COR-L47 (cell line): ENCODE measurements at regions not wholly inside any gene's neighbourhood (a gene's known extent, or its start where the extent isn't known, plus 50 kb on each side); places are given as distances from the start of the nearest gene placed in this dataset.

ENCODE experiments used
- DNase-seq: peaks from one replicate; lab custom pipeline; 2025; lab: John Stamatoyannopoulos, UW

DNA sequence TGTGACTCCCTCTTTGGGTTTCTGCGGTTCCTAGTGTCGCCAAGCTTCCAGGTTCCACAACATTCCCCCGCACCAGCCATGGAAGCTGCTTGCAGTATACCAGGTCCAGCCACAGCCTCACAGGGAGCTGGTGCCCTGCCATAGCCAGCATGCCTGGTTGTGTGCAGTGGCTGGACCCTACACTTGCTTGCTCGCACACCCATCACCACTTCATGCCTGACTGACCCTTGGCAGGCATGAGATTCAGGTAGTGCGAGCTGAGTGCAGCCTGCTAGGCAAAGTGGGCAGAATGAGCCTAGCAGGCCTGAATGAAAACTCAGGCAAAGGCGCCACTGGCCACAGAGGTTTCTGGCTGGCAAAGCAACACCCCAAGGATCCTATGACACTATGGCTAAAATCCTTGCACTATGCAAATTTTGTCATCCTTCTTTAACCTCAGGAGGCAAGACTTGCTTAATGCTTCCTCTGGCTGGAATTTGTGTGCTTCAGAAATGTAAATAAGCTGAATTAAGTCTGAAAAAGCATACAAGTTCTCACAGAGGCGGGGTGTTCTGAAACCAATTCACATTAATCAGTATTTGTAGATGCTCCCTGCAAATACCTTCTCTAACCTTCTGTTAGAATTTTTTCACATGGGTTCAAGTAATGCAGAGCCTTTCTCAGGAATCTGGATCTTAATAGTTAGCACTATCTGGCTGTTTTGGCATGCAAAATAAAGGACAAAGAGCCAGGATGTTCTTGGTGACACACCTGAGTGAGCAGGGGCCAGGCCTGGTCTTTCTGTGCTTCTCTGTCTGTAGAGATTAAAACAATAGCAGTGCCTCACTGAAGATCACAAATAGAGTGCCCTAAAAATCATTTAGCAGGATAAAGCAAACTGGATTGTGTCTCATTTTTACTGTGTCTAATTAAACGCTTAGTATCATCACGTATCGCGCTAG is 256.9 kb downstream of the GPATCH2 start:
- no peak for DNase-seq

- DNase-seq = no peak
These were observed 258.6 kb downstream of the GPATCH2 start for GRCh38 chr1:217372049-217372970.

DNA sequence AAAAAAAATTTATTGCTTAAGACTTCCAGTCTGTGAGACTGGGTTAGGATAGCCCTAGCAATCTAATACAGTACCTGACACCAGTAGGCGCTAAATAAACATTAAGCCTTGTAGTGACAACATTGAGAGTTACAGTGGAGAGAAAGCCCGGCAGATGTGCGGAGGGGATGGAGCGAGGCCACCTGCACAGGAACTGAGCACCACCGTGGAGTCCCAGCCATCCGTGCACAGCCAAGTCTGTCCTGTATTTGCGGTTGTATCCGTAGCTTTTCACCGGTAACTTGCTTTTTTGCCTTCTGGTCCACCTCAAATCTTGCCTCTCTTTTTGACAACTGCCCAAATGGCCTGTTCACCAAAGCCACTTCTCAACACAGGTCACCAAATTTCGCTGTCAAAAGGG is 260.1 kb downstream of the GPATCH2 start:
- no peak for DNase-seq

- no peak for DNase-seq
These were observed 260.8 kb downstream of the GPATCH2 start for GRCh38 chr1:217369996-217370551.

DNA sequence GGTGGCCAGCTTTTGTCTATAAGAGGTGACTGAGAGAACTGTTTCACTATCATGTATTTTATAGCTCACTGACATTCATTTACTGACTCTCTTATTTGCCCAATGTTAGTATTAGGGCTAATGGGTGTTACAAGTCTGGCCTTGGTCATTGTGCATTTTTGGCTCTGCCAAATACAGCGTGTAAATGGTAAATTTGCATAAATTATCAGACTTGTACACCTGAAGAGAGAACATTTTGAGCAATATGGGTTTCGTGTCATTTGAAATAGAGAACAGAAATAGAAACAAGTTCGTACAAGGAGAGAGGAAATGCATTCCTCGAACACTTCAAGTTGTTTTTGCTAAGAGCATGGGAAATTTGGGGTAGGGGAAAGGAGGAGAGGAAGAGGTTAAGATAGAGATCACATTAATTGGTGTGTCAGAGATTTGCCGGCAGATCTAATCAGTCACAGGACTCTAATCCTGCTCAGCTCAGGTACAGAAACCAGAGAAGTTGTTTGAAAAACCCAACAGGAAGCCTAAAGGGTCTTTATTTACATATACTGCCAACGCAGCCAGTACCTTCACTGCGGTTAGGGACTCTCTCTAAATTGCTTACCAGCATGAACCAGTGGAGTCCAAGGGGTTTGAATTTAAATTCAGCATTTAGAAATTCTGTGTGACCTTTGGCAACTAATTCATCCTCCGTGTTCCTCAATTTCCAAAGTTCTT is 261.5 kb downstream of the GPATCH2 start:
- DNase-seq = no peak

- no peak for DNase-seq
These were observed 266.7 kb downstream of the GPATCH2 start for GRCh38 chr1:217364220-217364619.

DNA sequence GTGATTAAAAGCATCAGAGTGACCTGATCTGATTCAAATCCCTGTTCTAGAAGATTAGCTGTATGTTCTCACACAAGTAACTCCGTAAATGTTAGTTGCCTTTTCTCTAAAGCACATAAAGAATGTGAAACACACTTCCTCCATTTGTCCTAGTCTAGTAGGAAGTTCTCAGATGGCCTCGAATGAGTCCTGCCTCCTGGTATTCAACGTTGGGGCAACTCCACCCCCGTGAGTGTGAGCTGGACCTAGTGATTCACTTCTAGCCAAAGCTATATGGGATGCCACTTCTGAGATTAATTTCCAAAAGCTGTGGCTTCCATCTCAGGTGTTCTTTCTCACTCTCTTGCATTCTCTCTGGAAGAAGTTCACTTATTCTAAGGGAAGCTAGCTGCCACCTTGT is 267.6 kb downstream of the GPATCH2 start:
- DNase-seq = no peak

- no peak for DNase-seq
These were observed 270.4 kb downstream of the GPATCH2 start for GRCh38 chr1:217360510-217360909.

DNA sequence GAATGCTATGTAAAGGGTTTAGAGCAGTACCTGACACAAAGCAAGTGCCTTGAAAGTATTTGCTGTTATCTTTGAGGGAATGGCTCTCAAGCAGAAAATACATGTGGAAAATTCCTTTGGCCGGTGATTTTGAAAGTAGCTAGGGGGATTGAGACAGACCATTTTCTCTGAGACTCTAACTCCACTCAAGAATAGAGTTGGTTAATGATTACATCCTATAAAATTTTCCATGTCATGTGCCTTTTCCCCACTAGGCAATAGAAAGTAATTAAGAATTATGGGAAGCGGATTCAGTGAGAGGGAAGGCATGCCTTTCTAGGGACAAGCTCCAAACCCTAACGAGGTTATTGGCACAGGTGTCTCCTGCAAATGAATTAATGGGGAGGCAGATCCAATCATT is 276.0 kb downstream of the GPATCH2 start:
- no peak for DNase-seq

DNA sequence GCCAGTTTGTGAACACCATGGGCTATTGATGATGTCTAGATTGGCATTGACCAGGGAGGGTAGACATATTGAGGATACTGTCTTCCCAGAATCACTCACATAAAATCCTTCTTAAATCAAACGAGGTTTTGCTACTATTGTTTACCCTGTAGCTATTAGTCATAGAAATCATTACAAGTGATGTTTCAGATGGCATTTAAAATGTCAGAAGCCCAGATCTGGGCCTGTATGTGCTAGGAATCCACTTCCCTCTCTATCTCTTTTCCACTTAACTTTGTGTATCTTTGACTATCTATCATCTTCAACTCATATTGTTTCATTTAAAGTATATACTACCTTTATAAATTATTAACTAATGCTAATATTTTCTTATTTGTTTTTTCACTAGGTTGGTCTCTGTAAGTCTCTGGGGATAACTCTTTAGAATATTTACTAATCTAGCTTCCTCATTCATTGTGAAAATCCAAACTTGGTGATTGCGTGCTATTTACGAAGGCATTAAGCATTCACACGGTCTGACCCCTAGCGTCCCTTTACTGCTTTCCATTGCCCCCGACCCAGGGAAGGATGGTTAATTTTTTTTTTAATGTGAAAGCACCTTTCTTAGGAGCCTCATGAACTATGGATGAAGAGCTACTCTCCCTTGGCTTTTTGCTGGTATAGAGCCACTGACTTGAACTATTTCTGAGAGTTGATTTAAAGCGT is 281.8 kb downstream of the GPATCH2 start:
- DNase-seq = no peak

- no peak for DNase-seq
These were observed 286.2 kb downstream of the GPATCH2 start for GRCh38 chr1:217344712-217345111.

DNA sequence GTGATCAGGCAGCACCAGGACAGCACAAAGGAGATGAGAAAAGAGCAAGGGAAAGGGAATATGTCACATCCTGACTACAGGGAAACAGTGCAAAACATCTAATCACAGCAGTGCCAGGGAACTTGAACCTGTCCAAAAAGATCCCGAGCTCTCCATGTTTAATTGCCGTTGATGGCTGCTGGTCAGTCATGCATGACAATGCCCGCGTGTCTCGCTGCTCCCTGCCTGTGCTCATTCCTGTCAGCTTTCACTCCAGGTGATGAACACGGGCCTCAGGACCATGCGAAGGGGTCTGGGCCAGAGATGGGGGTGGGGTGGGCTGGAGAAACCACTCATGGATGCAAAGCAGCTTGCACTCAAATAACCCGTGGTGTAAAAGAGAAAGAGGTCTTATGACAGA is 287.0 kb downstream of the GPATCH2 start:
- peak; percentile 37 for DNase-seq

DNA sequence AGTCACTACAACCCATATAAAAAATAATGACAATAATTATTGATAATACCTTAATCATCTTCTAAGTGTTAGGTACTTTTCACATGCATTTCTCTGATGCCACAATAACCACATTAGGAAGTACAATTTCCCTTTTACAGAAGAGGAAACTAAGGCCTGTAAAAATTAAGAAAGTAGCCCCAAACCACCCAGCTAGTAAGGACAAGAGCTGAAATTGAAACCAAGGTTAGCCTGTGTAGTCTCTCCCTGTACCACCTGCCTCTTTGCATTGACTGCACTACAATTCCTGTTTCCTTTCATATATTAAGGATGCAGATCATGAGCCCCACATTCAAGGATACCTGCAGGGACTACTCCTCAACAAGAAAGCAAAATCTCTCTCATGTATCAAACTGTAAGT is 288.8 kb downstream of the GPATCH2 start:
- DNase-seq = no peak

DNA sequence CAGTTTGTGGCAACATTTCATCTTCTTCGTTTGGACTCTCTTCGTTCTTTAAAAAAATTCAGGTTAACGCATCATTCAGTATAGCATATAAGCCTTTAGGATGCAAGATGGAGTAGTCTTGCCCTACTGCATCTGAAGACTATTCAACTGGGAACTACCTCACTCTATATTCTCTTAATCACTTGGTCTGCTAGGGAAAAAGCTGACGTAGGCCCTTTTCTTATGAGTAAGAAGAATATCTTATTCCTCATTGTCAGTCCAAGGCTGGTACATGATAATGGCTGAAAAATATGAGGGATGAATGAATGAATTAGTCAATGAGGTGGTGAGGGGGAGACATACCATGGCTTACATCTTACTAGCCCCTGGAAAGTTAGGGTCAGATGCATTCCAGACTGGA is 294.2 kb downstream of the GPATCH2 start:
- DNase-seq = no peak

DNA sequence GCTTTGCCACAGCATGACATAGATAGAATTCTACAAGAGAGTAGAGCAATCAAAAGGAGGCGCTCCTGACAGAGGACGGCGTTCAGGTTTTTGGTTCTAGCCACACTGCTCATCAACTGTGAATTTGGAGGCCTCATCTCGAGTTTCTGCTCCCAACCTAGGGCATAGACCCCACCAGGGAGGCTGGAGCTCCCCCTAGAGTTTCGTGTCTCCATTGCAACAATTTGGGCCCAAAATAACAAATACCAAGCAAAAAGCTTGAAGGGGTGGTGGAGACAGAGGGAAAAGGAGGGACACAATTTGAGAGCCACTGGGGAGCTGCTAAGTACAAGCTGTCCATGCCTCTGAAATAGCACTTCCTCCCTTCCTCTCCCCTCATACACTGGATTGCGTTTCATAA is 297.0 kb downstream of the GPATCH2 start:
- DNase-seq = no peak

DNA sequence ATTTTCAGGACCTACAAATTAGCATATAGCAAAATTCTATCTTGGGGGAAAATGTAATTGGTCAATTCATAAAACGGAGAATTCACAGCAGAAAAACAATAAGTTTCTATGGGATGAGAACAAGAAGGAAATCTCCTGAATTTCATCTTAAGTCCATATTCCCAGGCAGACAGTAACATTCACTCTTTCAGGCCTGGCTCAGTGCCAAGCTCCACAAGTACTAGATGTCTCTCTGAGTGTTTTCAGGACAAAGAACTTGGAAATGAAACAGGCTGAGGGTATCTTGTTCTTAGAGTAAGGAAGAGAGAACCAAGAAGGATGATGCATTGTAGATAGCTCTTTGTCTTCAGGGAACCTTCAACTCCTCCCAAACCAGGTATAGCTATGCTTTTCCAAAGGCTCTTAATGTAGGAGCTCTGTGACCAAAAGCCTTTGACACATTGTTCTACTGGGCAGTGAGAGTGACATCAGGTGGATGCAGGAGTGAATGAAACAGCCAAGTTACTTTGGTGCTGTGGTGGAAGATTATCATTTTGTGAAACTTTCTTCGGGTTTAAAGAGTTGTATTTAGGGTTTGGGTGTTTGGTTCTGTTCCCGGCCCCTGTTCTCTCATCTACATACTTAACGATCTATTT is 298.3 kb downstream of the GPATCH2 start:
- peak; percentile 17 for DNase-seq

DNA sequence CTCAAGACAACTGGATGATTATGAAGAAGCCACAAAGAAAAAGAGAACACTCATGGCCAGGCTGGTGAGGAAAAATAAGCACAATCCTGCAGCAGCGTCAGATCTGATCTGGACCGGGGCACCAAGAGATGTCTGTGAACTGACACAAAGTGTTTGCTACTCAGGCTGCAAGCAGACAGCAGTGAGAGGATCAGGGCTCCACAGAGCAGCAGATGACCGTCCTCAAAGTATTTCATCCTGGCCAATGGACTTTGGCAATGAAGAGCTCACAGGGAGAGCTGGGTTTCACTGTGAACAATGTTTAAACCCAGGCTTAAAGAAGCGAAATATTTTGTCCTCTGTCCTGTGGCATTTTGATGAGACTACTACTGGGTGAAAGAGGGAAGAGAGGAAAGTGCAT is 299.2 kb downstream of the GPATCH2 start:
- DNase-seq = no peak

GRCh38 chr1:217327901-217328300 is 303.0 kb downstream of the GPATCH2 start:
- no peak for DNase-seq

DNA sequence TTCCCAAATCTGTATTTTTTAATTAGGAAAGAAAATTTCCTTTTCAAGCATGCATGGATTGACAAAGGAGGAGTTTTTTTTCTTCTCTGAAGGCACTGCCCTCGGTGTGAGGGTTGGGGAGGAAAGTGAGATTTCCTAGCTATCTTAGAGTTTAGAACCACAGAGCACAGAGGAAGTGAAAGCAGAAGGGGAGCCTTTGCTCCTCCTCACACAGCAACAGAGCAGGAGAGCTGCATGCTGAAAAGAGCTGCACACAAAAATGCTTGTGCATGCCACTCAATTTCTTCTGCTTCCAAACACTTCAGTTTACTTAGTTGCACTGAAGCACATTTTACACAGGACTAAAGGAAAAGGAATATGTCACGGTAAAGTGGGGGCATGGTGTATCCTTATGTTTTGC is 308.1 kb downstream of the GPATCH2 start:
- no peak for DNase-seq

DNA sequence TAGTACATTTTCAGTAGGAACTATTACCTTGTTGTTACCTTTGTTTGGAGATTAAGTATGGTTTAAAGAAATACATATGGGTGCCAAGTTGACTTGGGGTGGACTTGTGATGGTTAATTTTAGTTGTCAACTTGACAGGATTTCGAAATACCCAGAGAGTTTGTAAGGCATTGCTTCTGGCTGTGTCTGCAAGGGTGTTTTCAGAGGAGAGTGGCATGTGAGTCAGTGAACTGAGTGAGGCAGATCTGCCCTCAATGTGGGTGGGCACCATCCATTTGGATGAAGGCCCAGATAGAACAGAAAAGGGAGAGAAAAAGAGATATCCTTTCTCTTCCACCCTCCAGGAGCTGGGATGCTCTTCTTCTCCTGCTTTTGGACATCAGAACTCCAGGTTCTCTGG is 315.5 kb downstream of the GPATCH2 start:
- DNase-seq = no peak

DNA sequence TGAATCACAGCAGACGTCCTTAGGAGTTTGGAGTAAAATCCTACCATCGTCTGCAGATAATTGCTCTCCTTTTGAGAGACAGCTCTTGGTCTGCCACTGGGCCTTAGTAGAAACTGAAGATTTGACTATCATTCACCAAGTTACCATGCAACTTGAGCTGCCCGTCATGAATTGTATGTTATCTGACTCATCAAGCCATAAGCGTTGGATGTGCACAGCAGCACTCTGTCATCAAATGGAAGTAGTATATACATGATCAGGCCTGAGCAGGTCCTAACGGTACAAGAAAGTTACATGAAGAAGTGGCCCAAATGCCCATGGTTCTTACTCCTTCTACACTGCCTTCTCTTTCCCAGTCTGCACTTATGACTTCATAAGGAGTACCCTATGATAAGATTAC is 317.8 kb downstream of the GPATCH2 start:
- DNase-seq = no peak
